SH-SY5Y (cell line): ENCODE measurements at regions not wholly inside any gene's neighbourhood (a gene's known extent, or its start where the extent isn't known, plus 50 kb on each side); places are given as distances from the start of the nearest gene placed in this dataset.

Experiments
- GATA2 ChIP-seq: IDR thresholded peaks from 2 replicates; pipeline ENCODE4 v1.6.1; 2011; ENCODE audit warnings: mild to moderate bottlenecking, low read depth, low read length
- GATA3 ChIP-seq: IDR thresholded peaks from 2 replicates; pipeline ENCODE4 v1.6.1; 2011; ENCODE audit warnings: low read depth, mild to moderate bottlenecking, low read length, moderate library complexity

DNA sequence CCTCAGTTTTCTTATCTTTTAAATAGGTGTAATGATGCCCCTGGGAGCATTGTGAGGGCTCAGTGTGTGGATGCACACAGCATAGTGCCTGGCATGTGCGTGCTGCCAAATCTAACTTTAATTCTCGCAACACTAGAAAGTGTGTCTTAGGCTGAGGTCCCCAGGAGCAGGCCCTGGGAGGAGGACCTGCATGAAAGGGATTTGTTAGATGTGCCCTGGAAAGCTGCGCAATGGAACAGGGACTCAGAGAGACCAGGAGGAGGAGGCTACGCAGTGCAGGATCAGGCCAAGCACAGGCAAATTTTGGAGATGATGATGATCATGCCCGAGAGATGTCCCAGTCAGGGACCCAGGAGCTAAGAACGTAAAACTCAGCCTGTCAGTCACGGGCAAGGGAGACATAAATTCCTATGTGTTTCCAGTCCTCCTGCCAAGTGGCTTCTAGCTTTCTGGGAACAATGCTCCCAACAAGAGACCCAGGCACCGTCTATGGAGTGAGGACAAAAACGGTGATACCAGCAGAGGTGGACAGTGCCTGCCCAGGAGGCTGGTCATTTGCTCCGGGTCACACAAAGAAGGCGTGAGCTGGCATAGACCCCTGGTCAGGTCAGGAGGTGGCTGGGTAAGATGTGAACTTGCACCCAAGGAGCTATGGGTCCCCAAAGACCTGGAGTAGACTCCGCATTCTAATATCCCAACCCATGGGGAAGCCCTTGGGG, 352.2 kb upstream of the TNRC6C start:
- TF ChIP-seq GATA2 (no peak), GATA3 (no peak)
